ENCODE measurements at regions not wholly inside any gene's neighbourhood (a gene's known extent, or its start where the extent isn't known, plus 50 kb on each side); places are given as distances from the start of the nearest gene placed in this dataset.

GRCh38 chr4:81905971-81906370, 434.3 kb upstream of the RASGEF1B start:
- ChIA-PET POLR2A (interaction anchor here (0.7 kb wide), 1 partner anchor 403 kb away, joined by 3 read pairs; no protein-coding TSS in a partner anchor), CTCF (interaction anchor here (1.2 kb wide), 1 partner anchor 10 kb away, joined by 3 read pairs; no protein-coding TSS in a partner anchor)
- no peak overlapping the region for H2AFZ ChIP-seq (ENCODE audit: insufficient read depth, low read depth, low read length, poor library complexity, severe bottlenecking)
- no peaks in the 10 kb centered on the region for H4K20me1 ChIP-seq (ENCODE audit: control insufficient read depth, insufficient read depth, low read length, poor library complexity, severe bottlenecking)
- no peaks in the 10 kb centered on the region for H3K4me1 Mint-ChIP-seq
- no peak overlapping the region for H3K4me3 ChIP-seq (ENCODE audit: control extremely low read depth in 1 of 5, extremely low read depth in 1 of 5, insufficient read depth in 1 of 5, low read depth in 2 of 5, low read length in 4 of 5)
- no peaks in the 10 kb centered on the region for H3K79me2 ChIP-seq (ENCODE audit: control insufficient read depth, insufficient read depth, low read length)
- H3K27ac ChIP-seq (ENCODE audit: low read length in 2 of 2), result no peak overlapping the region
- TF ChIP-seq EZH2 (IDR thresholded peaks at IDR 0.05; ENCODE audit: borderline replicate concordance, insufficient read depth, low read depth, low read length, poor library complexity, severe bottlenecking), result no peak
- no peak for TF ChIP-seq CTCF (IDR thresholded peaks at IDR 0.05)
- no peak overlapping the region for H3K4me2 ChIP-seq (replicated peaks; ENCODE audit: low read depth, low read length, poor library complexity, severe bottlenecking)
- H3K27me3 ChIP-seq (replicated peaks in 1 of 4; ENCODE audit: control extremely low read depth in 1 of 4, control insufficient read depth in 3 of 4, insufficient read depth in 4 of 4, low read length in 3 of 4), result no peaks in the 10 kb centered on the region
- 14% methylated on average over 2 of the region's 2 CpGs for WGBS (ENCODE audit: insufficient coverage)
- DNase-seq (no peak), ATAC-seq (ENCODE audit: low read depth) (no peak)
- H3K27me3 Mint-ChIP-seq, result peaks cover 9% of the 10 kb centered on the region
- no peaks in the 10 kb centered on the region for H3K9me3 Mint-ChIP-seq (ENCODE audit: insufficient read depth)
- intact Hi-C loops (cut with micrococcal nuclease), result no loop called here
- no peak overlapping the region for H3K4me3 Mint-ChIP-seq
- H3K9me3 ChIP-seq (ENCODE audit: control extremely low read depth in 1 of 3, control insufficient read depth in 2 of 3, insufficient read depth in 1 of 3, low read length in 2 of 3), result no peaks in the 10 kb centered on the region
- H3K36me3 ChIP-seq (replicated peaks in 1 of 2; ENCODE audit: control extremely low read depth in 1 of 2, control insufficient read depth in 1 of 2, extremely low read depth in 1 of 2, insufficient read depth in 2 of 2, low read length in 1 of 2), result no peaks in the 10 kb centered on the region
- no peak overlapping the region for H3K9ac ChIP-seq (ENCODE audit: low read length)
- H3K27ac Mint-ChIP-seq, result no peak overlapping the region
- H3K4me1 ChIP-seq (ENCODE audit: control insufficient read depth in 2 of 2, insufficient read depth in 2 of 2, low read length in 2 of 2), result no peaks in the 10 kb centered on the region

GRCh38 chr4:81904121-81904520, 432.4 kb upstream of the RASGEF1B start:
- no peaks in the 10 kb centered on the region for H3K9me3 ChIP-seq (ENCODE audit: control extremely low read depth in 1 of 3, control insufficient read depth in 2 of 3, insufficient read depth in 1 of 3, low read length in 2 of 3)
- H3K4me3 ChIP-seq (ENCODE audit: control extremely low read depth in 1 of 5, extremely low read depth in 1 of 5, insufficient read depth in 1 of 5, low read depth in 2 of 5, low read length in 4 of 5), result no peak overlapping the region
- Mint-ChIP-seq H3K4me3 (no peak overlapping the region), H3K4me1 (no peaks in the 10 kb centered on the region), H3K9me3 (ENCODE audit: insufficient read depth) (no peaks in the 10 kb centered on the region), H3K27me3 (peaks cover 17% of the 10 kb centered on the region), H3K27ac (no peak overlapping the region)
- no peaks in the 10 kb centered on the region for H3K79me2 ChIP-seq (ENCODE audit: control insufficient read depth, insufficient read depth, low read length)
- no peaks in the 10 kb centered on the region for H3K27me3 ChIP-seq (replicated peaks in 1 of 4; ENCODE audit: control extremely low read depth in 1 of 4, control insufficient read depth in 3 of 4, insufficient read depth in 4 of 4, low read length in 3 of 4)
- H3K9ac ChIP-seq (ENCODE audit: low read length), result no peak overlapping the region
- no peak for DNase-seq
- intact Hi-C loops (cut with micrococcal nuclease), result no loop called here
- 93% methylated on average over 4 of the region's 4 CpGs for WGBS (ENCODE audit: insufficient coverage)
- H2AFZ ChIP-seq (ENCODE audit: insufficient read depth, low read depth, low read length, poor library complexity, severe bottlenecking), result no peak overlapping the region
- CTCF ChIA-PET, result interaction anchor here (2.0 kb wide), 1 partner anchor 16 kb away, joined by 5 read pairs; no protein-coding TSS in a partner anchor
- no peak overlapping the region for H3K4me2 ChIP-seq (replicated peaks; ENCODE audit: low read depth, low read length, poor library complexity, severe bottlenecking)
- POLR2A ChIA-PET, result no interaction called here
- TF ChIP-seq CTCF (IDR thresholded peaks at IDR 0.05) (no peak), EZH2 (IDR thresholded peaks at IDR 0.05; ENCODE audit: borderline replicate concordance, insufficient read depth, low read depth, low read length, poor library complexity, severe bottlenecking) (no peak)
- no peaks in the 10 kb centered on the region for H3K36me3 ChIP-seq (replicated peaks in 1 of 2; ENCODE audit: control extremely low read depth in 1 of 2, control insufficient read depth in 1 of 2, extremely low read depth in 1 of 2, insufficient read depth in 2 of 2, low read length in 1 of 2)
- H3K27ac ChIP-seq (ENCODE audit: low read length in 2 of 2), result no peak overlapping the region
- H3K4me1 ChIP-seq (ENCODE audit: control insufficient read depth in 2 of 2, insufficient read depth in 2 of 2, low read length in 2 of 2), result no peaks in the 10 kb centered on the region
- ATAC-seq (ENCODE audit: low read depth), result no peak
- no peaks in the 10 kb centered on the region for H4K20me1 ChIP-seq (ENCODE audit: control insufficient read depth, insufficient read depth, low read length, poor library complexity, severe bottlenecking)
